Cardiac fibroblast (primary cell): ENCODE measurements at regions not wholly inside any gene's neighbourhood (a gene's known extent, or its start where the extent isn't known, plus 50 kb on each side); places are given as distances from the start of the nearest gene placed in this dataset.

Experiments used
- DNase-seq, 2 donors: peaks; one replicate each; pipeline versions ENCODE4 v3.0.0 to v3.0.0-alpha.2; 2010; ENCODE audit warnings: low read depth in 2 of 2
- H3K4me3 ChIP-seq, 2 donors: replicated peaks in 1 of 2; 1 replicate in 1 of 2; 2 replicates in 1 of 2; pipeline ENCODE4 v1.5.1; 2011; ENCODE audit warnings: low read depth in 2 of 2, low read length in 2 of 2, mild to moderate bottlenecking in 2 of 2, moderate library complexity in 1 of 2
- TF ChIP-seq, protein P1 (sequence below): IDR thresholded peaks from one replicate; pipeline ENCODE4 v1.5.1; 2011; ENCODE audit warnings: low read depth, mild to moderate bottlenecking, low read length, inconsistent platforms

DNA sequence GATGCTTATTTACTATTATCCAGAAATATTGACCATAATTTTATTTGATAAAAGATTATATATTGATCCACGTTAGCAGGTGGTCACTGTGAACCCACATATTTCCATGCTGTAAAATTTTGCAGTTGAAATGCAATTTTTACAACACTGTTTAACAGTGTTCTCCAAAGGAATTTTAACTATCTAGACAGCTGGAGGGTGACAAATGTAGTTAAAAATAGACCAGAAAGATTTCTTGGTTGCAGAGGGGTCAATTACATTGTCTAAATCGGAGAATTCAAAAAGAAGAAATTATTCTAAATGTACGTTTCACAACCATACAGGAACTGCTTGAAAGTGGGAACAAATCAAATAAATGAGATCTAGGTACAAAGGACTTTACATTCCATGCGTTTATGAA, 625.2 kb upstream of the NCAM2 start:
- no peak overlapping the region for H3K4me3 ChIP-seq
- TF ChIP-seq, protein P1, sequence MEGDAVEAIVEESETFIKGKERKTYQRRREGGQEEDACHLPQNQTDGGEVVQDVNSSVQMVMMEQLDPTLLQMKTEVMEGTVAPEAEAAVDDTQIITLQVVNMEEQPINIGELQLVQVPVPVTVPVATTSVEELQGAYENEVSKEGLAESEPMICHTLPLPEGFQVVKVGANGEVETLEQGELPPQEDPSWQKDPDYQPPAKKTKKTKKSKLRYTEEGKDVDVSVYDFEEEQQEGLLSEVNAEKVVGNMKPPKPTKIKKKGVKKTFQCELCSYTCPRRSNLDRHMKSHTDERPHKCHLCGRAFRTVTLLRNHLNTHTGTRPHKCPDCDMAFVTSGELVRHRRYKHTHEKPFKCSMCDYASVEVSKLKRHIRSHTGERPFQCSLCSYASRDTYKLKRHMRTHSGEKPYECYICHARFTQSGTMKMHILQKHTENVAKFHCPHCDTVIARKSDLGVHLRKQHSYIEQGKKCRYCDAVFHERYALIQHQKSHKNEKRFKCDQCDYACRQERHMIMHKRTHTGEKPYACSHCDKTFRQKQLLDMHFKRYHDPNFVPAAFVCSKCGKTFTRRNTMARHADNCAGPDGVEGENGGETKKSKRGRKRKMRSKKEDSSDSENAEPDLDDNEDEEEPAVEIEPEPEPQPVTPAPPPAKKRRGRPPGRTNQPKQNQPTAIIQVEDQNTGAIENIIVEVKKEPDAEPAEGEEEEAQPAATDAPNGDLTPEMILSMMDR, result no peak
- no peak for DNase-seq

GRCh38 chr21:20377250-20377649, 621.0 kb upstream of the NCAM2 start:
- no peak for DNase-seq
- TF ChIP-seq, protein P1, result no peak
- H3K4me3 ChIP-seq, result no peak overlapping the region

- TF ChIP-seq, protein P1, result no peak
- H3K4me3 ChIP-seq, result no peak overlapping the region
- DNase-seq, result no peak
Measured at GRCh38 chr21:20388400-20388799, 609.8 kb upstream of the NCAM2 start.

DNA sequence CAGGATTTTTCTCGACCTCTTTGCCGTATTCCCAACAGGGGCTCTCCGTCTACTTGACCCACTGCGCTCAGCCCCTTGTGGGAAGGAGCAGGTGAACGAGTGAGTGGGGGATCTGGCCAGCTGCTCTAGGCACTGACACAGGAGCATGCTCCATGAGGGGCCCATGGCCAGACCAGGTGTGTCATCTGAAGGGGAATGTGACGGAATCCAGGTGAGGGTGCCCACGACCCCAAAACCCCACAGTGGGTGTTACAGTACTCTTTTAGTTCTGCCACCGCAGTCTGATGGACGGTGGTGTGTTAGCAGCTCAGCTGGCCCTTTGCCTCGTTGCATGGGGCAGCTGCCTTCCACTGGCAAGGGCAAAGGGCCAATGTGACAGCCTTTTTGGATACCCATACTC, 601.4 kb upstream of the NCAM2 start:
- H3K4me3 ChIP-seq, result no peak overlapping the region
- DNase-seq, result no peak
- TF ChIP-seq, protein P1, result no peak

- H3K4me3 ChIP-seq, result no peak overlapping the region
Measured at GRCh38 chr21:20404915-20405314, 593.3 kb upstream of the NCAM2 start.

GRCh38 chr21:20418353-20418752, 579.9 kb upstream of the NCAM2 start:
- TF ChIP-seq, protein P1, result no peak
- DNase-seq, result no peak
- H3K4me3 ChIP-seq, result no peak overlapping the region

More at GRCh38 chr21:20404915-20405314, 593.3 kb upstream of the NCAM2 start:
- TF ChIP-seq, protein P1, result no peak
- no peak for DNase-seq

GRCh38 chr21:20419772-20420171, 578.4 kb upstream of the NCAM2 start:
- no peak for DNase-seq
- no peak overlapping the region for H3K4me3 ChIP-seq
- TF ChIP-seq, protein P1, result no peak
